LNCaP clone FGC (cell line): ENCODE measurements at regions not wholly inside any gene's neighbourhood (a gene's known extent, or its start where the extent isn't known, plus 50 kb on each side); places are given as distances from the start of the nearest gene placed in this dataset.

ENCODE experiments used
- DNase-seq: peaks from one replicate; pipeline ENCODE4 v3.0.0-alpha.2; 2011; ENCODE audit warnings: low read depth
- H3K4me3 ChIP-seq: 2 replicates; pipeline ENCODE4 v1.5.1; 2011; ENCODE audit warnings: mild to moderate bottlenecking, low read depth, low read length, control low read depth
- CTCF ChIP-seq: IDR thresholded peaks from 2 replicates; pipeline ENCODE4 v1.5.1; 2012; ENCODE audit warnings: mild to moderate bottlenecking; ENCODE audit not compliant: control insufficient read depth, insufficient read depth; ENCODE audit errors: extremely low read depth

GRCh38 chr2:48189552-48190228 lies 124.8 kb upstream of the FOXN2 start:
- H3K4me3 ChIP-seq, result no peak overlapping the region
- no peak for TF ChIP-seq CTCF
- DNase-seq, result no peak

DNA sequence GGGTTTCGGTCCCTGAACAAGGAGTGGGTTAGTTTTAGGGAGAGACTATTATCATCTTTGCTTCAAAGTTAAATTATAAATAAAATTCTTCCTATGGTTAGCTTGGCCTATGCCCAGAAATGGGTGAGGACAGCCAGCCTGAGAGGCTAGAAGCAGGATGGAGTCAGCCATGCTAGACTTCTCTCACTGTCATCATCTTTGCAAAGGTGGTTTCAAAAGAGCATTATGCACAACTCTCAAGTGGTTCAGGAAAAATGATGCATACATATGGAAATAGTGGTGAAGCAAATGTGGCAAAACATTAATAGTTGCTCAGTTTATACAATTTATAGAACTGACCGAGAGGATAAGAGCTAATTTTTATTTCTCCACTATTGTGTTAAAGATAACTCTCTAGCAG lies 124.3 kb upstream of the FOXN2 start:
- no peak for TF ChIP-seq CTCF
- DNase-seq, result no peak
- no peak overlapping the region for H3K4me3 ChIP-seq

DNA sequence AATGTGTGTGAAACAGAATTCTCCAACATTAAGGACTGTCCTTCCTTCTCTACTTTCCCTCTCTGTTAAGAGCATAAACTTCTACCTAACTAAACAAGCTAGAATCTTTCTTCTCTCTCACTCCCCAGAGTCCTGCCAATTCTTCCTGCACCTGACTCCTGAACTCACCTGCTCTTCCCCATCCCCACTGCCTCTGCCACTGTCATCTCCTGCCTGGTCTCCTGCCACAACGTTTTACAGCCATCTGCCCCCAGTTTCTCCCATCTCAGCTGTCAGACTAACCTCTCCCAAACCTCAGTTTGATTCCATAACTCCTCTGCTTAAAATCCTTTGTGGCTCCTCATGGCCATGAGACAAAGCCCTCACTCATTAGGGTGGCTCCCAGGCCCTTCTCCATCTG lies 119.8 kb upstream of the FOXN2 start:
- DNase-seq, result no peak
- no peak for TF ChIP-seq CTCF
- no peak overlapping the region for H3K4me3 ChIP-seq

GRCh38 chr2:48195169-48195568 lies 119.3 kb upstream of the FOXN2 start:
- no peak overlapping the region for H3K4me3 ChIP-seq
- DNase-seq, result no peak
- TF ChIP-seq CTCF, result no peak

- no peak overlapping the region for H3K4me3 ChIP-seq
- TF ChIP-seq CTCF, result no peak
- DNase-seq, result no peak
Measured at GRCh38 chr2:48197618-48198017, 116.9 kb upstream of the FOXN2 start.

DNA sequence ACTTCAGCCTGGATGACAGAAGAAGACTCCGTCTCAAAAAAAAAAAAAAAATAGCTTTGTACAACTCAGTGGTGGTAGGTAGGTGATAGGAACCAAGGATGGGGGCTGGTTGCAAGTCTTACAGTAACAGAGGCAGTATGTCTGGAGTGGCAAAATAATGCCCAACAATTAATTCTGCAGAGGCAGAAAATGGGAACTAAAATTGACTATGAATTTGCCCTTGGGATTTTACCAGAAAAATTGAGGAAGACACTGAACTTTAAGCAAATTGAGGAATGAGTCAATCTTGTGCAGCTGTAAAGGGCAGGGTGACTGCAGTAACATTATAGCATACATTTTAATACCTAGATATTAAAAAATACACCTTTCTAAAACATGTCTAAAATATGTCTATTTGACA lies 116.1 kb upstream of the FOXN2 start:
- no peak for TF ChIP-seq CTCF
- no peak for DNase-seq
- H3K4me3 ChIP-seq, result no peak overlapping the region

- no peak for DNase-seq
- H3K4me3 ChIP-seq, result no peak overlapping the region
- no peak for TF ChIP-seq CTCF
Measured at GRCh38 chr2:48199070-48199469, 115.4 kb upstream of the FOXN2 start.
